Erythroblast (primary cell): ENCODE measurements at regions not wholly inside any gene's neighbourhood (a gene's known extent, or its start where the extent isn't known, plus 50 kb on each side); places are given as distances from the start of the nearest gene placed in this dataset.

Source experiments
- GATA1 ChIP-seq: IDR thresholded peaks from 2 replicates; pipeline ENCODE4 v1.6.1; 2011; ENCODE audit warnings: low read depth, mild to moderate bottlenecking, control low read depth, low read length, moderate library complexity
- POLR2A ChIP-seq: IDR thresholded peaks from 2 replicates; pipeline ENCODE4 v1.6.1; 2011; ENCODE audit warnings: mild to moderate bottlenecking, low read length

DNA sequence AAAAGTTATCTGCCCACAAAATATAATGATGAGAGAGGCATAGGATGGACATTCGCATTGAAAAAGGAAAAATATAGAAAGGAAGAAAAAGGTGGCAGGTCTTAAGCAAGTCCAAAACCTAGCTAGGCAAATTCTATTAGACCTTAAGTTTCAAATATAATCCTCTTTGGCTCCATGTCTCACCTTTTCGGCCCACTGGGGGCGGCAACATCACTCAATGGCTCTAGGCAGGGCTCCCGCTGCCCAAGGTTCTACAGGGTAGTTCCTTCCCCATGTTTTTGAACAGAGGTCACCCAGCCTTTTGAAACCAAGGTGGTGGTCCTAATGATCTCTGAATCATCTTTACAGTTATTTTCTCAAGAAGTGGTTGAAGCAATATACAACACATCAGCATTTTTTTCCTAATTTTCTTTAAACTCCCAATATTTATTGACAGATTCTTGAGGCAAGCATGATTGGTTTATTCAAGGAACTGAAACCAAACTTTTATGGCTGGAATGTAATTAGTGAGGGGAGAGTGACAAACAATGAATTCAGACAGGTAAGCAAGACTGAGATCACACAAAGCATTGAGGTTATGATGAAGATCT is 309.4 kb downstream of the ANTXR2 start:
- no peak for TF ChIP-seq POLR2A
- TF ChIP-seq GATA1: no peak
